HG03565 (cell line): ENCODE measurements at regions not wholly inside any gene's neighbourhood (a gene's known extent, or its start where the extent isn't known, plus 50 kb on each side); places are given as distances from the start of the nearest gene placed in this dataset.
"Not testable (repeated sequence)": the region's sequence is repeated elsewhere in the genome, so short reads cannot be mapped to it uniquely, and the experiment has no call there.

Source experiments
- ATAC-seq: cut with Tn5 transposase; IDR thresholded peaks from one replicate; pipeline ENCODE4 v1.9.1; 2021; ENCODE audit warnings: mild to moderate bottlenecking, moderate library complexity; ENCODE audit not compliant: unreplicated experiment

GRCh38 chr4:159780196-159780922 is 677.5 kb downstream of the RAPGEF2 start:
- ATAC-seq = no peak

DNA sequence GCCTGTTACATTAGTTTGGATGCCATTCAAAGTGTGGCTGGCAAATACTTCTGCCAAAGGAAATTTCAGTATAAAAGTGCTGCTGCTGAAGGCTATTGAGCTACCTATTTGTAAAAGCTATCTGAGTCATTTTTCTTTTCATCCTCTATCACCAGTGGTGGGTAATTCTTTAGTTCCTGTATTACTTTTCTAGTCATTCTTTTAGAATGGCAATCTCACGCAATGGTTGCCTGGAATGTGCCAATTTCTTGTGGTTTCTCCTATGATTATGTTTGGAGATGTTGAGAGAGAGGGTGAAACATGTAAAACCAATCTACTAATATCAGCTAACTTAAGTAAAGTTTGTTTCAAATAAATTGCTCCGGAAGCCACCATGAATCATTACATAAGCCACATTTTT is 685.0 kb downstream of the RAPGEF2 start:
- ATAC-seq = no peak

GRCh38 chr4:159791334-159791733 is 688.5 kb downstream of the RAPGEF2 start:
- no peak for ATAC-seq

- ATAC-seq = not testable (repeated sequence)
These were observed 701.7 kb downstream of the RAPGEF2 start for GRCh38 chr4:159804592-159804991.

GRCh38 chr4:159823743-159824142 is 720.9 kb downstream of the RAPGEF2 start:
- no peak for ATAC-seq

DNA sequence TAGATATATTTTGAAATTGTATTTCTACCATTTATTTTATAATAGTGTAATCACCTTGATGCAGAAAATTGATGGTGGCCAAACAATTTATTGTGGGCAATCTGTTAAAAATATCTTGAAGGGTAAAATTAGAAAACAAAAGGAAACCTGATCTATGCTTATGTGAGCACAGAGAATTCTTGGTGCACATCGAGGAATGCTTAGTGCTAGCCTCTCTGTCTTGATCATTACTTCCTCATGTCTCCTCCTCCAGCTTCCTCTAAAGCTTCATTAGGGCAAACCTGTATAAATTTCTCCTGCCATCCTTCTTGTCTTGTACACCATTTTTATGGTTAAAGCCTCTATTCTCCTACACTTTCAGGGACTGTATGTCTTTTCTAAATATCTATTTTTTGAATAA is 725.8 kb downstream of the RAPGEF2 start:
- no peak for ATAC-seq

DNA sequence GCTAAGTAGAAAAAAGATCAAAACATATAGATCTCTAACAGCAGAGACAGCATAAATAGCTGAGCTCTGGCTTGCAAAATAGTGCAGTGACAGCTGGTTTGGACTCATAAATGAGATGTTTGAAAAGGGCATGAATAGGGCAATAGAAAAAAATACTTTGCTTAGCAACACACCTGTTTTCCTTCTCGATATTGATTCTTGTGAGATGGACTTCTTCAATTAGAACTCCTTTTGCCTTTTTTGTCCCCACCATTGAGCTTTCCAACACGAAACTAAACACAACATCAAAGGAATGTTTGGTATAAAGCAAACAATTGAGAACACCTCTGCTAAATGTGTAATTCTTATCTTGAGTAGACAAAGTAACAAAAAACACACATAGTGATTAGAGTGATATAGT is 726.3 kb downstream of the RAPGEF2 start:
- ATAC-seq = no peak

GRCh38 chr4:159837071-159837470 is 734.2 kb downstream of the RAPGEF2 start:
- ATAC-seq = no peak

DNA sequence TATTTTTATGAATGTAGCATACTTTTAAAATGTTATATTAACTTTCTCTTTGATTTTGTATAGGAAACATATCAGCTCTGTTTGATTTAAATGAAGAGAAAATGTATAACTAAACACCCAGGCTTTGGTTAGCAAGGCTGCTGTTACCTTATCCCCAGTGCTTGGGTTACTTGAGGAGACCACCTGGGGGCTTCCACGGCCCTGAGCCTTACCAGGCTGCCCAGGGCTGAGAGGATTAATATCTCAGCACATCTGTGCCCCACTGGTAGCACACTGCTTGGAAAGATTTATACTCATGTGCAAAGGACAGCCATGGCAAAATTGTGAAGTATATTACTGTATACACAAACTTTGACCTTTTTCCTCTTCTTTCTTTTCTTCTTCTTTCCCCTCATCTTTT is 752.9 kb downstream of the RAPGEF2 start:
- no peak for ATAC-seq

DNA sequence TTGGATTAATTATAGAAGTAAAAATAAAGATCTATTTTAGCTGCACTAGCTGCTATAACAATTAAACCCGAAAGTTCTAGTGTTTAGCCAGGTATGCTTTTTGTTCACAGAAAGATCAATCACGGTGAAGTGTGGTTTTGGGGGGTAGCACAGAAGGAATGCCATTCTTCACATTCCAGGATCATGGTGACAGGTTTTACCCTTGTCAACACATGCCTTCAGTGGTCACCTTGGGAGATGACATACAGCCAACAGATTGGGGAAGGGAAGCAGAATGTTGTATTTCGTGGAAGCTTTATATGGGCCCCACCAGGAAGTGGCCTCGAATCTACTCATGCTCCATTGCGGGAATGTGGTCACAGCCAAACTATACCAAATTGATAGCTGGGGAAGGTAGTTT is 753.6 kb downstream of the RAPGEF2 start:
- no peak for ATAC-seq

DNA sequence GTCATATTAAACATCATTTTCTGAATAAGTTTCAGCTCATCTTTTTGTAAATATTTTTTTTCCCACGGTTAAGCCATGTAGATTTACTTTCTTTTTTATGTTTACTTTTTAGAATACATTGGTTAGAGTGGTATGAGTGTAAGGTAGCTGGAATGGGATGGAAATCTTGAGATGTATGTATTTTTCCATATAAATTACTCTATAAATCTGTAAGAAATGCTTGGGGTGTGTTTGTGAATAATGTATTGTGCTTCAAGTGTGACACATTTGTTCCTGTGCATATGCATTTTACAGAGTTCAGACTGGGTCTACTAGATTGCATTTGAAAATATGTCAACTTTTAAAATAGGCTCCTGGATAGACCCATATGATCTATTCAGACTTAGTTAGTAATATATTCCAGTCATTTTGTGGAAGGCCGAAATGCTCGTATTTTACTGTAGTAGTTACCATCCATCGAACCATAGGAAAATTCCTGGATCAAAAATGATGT is 756.8 kb downstream of the RAPGEF2 start:
- ATAC-seq = no peak

DNA sequence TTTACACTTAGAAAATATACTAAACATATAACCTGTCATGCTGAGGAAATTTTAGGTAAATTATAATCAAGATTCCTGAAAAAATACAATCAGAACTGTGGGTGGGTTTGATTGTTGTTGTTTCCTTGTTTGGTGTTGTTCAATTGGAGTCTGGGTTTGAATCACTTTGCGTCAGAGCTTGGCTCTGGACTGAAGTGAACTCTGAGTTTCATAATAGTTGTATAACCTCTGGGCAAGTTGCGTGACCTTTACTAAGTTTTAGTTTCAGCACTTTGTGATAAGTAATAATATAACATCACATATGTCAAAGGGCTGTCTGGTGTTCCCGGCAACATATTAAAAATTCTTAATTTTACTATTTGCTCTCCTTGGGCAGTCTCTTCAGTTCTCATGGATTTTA is 758.1 kb downstream of the RAPGEF2 start:
- ATAC-seq = no peak

DNA sequence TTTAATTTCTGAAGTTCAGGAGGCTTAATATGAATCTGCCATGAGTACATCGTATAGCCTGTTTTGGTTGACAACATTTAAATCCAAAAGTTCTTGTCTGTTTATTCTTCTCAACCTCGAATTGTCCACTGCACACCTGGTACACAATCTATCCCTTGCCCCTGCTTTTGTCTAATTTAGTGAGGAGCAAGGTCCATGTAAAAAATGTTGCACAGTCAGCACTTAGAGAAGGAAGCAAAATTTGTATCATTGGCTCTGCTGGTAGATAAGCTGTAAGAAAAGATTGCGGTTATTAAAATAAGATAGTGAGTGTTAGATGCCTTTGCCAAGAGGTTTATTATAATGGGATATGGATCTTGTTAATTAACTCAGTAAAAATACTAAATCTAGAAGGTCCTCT is 761.5 kb downstream of the RAPGEF2 start:
- ATAC-seq = no peak

GRCh38 chr4:159867673-159868072 is 764.8 kb downstream of the RAPGEF2 start:
- ATAC-seq = no peak

DNA sequence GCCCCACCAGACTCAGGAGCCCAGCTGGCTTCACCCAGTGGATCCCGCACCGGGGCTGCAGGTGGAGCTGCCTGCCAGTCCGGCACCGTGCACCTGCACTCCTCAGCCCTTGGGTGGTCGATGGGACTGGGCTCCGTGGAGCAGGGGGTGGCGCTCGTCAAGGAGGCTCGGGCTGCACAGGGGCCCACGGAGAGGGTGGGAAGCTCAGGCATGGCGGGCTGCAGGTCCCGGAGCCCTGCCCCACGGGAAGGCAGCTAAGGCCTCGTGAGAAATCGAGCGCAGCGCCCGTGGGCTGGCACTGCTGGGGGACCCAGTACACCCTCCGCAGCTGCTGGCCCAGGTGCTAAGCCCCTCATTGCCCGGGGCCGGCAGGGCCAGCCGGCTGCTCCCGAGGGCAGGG is 766.1 kb downstream of the RAPGEF2 start:
- ATAC-seq = not testable (repeated sequence)

- ATAC-seq = no peak
These were observed 768.3 kb downstream of the RAPGEF2 start for GRCh38 chr4:159871141-159871540.

GRCh38 chr4:159881158-159881557 is 778.3 kb downstream of the RAPGEF2 start:
- no peak for ATAC-seq

DNA sequence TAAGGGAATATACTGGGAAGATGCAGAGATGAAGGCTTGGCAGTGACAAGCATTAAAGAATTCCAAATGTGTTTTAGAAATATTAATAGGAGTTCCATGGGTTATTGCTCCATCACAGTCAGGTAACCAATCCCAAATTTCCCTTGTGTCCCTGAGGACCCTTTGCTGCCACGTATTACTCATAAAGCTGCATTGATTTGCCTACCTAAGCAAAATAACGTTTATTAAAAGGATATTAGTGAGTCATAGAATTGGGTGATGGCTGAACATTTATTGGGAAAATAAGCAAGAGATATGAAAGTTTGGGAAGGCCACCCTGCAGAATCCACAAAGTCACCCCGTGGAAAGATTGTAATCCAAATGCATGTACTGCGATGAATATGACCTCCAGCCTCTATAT is 782.1 kb downstream of the RAPGEF2 start:
- ATAC-seq = no peak

- ATAC-seq = no peak
These were observed 796.7 kb downstream of the RAPGEF2 start for GRCh38 chr4:159899596-159899995.

- ATAC-seq = no peak
These were observed 797.7 kb downstream of the RAPGEF2 start for GRCh38 chr4:159900562-159900961.

DNA sequence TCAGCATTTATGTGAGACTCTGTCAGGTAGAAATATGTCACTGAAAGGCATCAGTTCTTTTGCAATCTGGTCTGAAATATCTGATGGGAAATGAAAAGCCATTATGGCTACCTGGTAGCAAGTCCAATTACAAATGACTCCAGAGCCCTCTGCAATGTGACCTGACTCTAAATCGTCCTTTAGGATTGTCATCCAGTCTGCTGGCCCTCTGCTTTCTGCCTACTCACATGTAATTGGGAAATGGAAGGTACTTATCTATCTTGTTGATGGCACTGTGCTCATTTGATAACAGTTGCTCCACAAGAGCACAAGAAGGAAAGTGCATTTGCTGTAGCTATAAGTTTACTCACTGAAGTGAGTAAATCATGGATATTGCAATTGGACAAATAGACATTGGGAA is 799.8 kb downstream of the RAPGEF2 start:
- ATAC-seq = no peak

- no peak for ATAC-seq
These were observed 802.0 kb downstream of the RAPGEF2 start for GRCh38 chr4:159904906-159905305.

- ATAC-seq = no peak
These were observed 803.2 kb downstream of the RAPGEF2 start for GRCh38 chr4:159906051-159906450.
